ENCODE measurements at regions not wholly inside any gene's neighbourhood (a gene's known extent, or its start where the extent isn't known, plus 50 kb on each side); places are given as distances from the start of the nearest gene placed in this dataset.

DNA sequence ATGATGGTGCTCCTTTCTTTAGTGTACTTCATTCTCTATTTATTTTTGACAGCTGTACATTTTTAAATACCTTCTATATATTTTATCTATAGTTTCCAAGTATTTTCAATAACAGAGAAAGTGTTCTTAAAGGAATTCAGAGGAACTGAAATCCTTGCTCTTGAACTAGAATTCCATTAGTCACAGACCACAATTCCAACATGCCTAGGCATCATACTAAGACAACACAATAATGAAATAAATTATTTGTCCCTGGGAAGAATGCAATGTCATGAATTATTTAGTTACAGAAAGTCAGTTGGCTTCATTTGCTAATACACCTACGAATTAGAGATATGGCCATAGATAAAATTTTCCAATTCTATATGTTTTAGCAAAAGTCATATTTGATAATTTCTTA is 671.2 kb downstream of the EPHA7 start:
- no peak overlapping the region for H3K4me2 ChIP-seq (ENCODE audit: control insufficient read depth, insufficient read depth)
- CTCF ChIA-PET = interaction anchor here (0.7 kb wide), 1 partner anchor 928 kb away, joined by 3 read pairs; no protein-coding TSS in a partner anchor
- no peak overlapping the region for H3K9ac ChIP-seq (ENCODE audit: control insufficient read depth, insufficient read depth, low read length)
- H3K27ac ChIP-seq (ENCODE audit: control insufficient read depth, insufficient read depth) = no peak overlapping the region
- no peak for TF ChIP-seq CREM (IDR thresholded peaks at IDR 0.05; ENCODE audit: low read depth)
- 0% methylated on average over 1 of the region's 1 CpG for WGBS (ENCODE audit: insufficient coverage, insufficient replicate concordance, low lambda C conversion rate, missing lambda C conversion rate)
- no peak overlapping the region for H3K4me3 ChIP-seq
- H3K79me2 ChIP-seq (ENCODE audit: control insufficient read depth, insufficient read depth, low read length) = no peaks in the 10 kb centered on the region
- SMC1A ChIA-PET (ENCODE audit: uncharacterized antibody, unreplicated experiment) = interaction anchor here (0.7 to 1.2 kb wide), 2 partner anchors 9 to 11 kb away, joined by 3 read pairs; no protein-coding TSS in a partner anchor
- DNase-seq (ENCODE audit: low read depth, low spot score) = no peak
- no peaks in the 10 kb centered on the region for H3K36me3 ChIP-seq (ENCODE audit: control insufficient read depth in 2 of 2, insufficient read depth in 2 of 2, low read length in 1 of 2)
- no peaks in the 10 kb centered on the region for H3K4me1 ChIP-seq (ENCODE audit: control insufficient read depth, insufficient read depth, low read length)
- no peaks in the 10 kb centered on the region for H3K9me3 ChIP-seq (replicated peaks; ENCODE audit: control insufficient read depth, insufficient read depth, low read length)
- intact Hi-C loops (cut with micrococcal nuclease; ENCODE audit: unreplicated experiment) = no loop called here
- H4K20me1 ChIP-seq (ENCODE audit: control insufficient read depth, insufficient read depth) = no peaks in the 10 kb centered on the region
- BruUV-seq (replicated peaks) = no TSS peak
- in situ Hi-C loops (cut with MboI) = no loop called here
- H2AFZ ChIP-seq (ENCODE audit: control insufficient read depth, low read depth, low read length) = no peak overlapping the region
- H3K27me3 ChIP-seq (replicated peaks in 1 of 2; ENCODE audit: control insufficient read depth in 2 of 2, insufficient read depth in 2 of 2, low read length in 1 of 2) = no peaks in the 10 kb centered on the region
- RAD21 ChIA-PET (ENCODE audit: unreplicated experiment) = no interaction called here
- no peak for ATAC-seq
- no peak for FAIRE-seq
- POLR2A ChIA-PET = no interaction called here

DNA sequence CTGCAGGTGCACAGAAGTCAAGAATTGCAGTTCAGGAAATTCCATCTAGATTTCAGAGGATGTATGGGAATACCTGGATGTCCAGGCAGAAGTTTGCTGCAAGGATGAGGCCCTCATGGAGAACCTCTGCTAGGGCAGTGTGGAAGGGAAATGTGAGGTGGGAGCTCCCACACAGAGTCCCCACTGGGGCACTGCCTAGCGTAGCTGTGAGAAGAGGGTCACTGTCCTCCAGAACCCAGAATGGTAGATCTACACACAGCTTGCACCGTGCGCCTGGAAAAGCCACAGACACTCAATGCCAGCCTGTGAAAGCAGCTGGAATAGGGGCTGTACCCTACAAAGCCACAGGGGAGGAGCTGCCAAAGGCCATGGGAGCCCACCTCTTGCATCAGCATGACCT is 681.4 kb downstream of the EPHA7 start:
- POLR2A ChIA-PET = no interaction called here

More for the DNA sequence above, 681.4 kb downstream of the EPHA7 start:
- Histone ChIP-seq H4K20me1 (ENCODE audit: control insufficient read depth, insufficient read depth) (no peaks in the 10 kb centered on the region), H3K4me3 (no peak overlapping the region), H3K9me3 (replicated peaks; ENCODE audit: control insufficient read depth, insufficient read depth, low read length) (no peaks in the 10 kb centered on the region; the same call in 2 of the 3 replicates), H3K27me3 (replicated peaks in 1 of 2; ENCODE audit: control insufficient read depth in 2 of 2, insufficient read depth in 2 of 2, low read length in 1 of 2) (no peaks in the 10 kb centered on the region), H3K4me2 (ENCODE audit: control insufficient read depth, insufficient read depth) (no peak overlapping the region), H3K9ac (ENCODE audit: control insufficient read depth, insufficient read depth, low read length) (no peak overlapping the region), H2AFZ (ENCODE audit: control insufficient read depth, low read depth, low read length) (no peak overlapping the region), H3K79me2 (ENCODE audit: control insufficient read depth, insufficient read depth, low read length) (no peaks in the 10 kb centered on the region), H3K27ac (ENCODE audit: control insufficient read depth, insufficient read depth) (no peak overlapping the region), H3K36me3 (ENCODE audit: control insufficient read depth in 2 of 2, insufficient read depth in 2 of 2, low read length in 1 of 2) (no peaks in the 10 kb centered on the region), H3K4me1 (ENCODE audit: control insufficient read depth, insufficient read depth, low read length) (no peaks in the 10 kb centered on the region)
- DNase-seq (ENCODE audit: low read depth, low spot score) = no peak
- in situ Hi-C loops (cut with MboI) = no loop called here
- WGBS (ENCODE audit: insufficient coverage, insufficient replicate concordance, low lambda C conversion rate, missing lambda C conversion rate) = 36% methylated on average over 3 of the region's 3 CpGs
- TF ChIP-seq PAX8 (IDR thresholded peaks at IDR 0.05) (no peak), CBX3 (IDR thresholded peaks at IDR 0.05; ENCODE audit: borderline replicate concordance, low read depth) (no peak), HDAC2 (IDR thresholded peaks at IDR 0.05) (no peak), SUPT20H (IDR thresholded peaks at IDR 0.05; ENCODE audit: borderline replicate concordance, control insufficient read depth, low read depth, low read length) (no peak), CBX5 (IDR thresholded peaks at IDR 0.05; ENCODE audit: low read depth) (no peak), MXI1 (IDR thresholded peaks at IDR 0.05; ENCODE audit: low read depth, low read length) (no peak), ZNF207 (IDR thresholded peaks at IDR 0.05; ENCODE audit: borderline replicate concordance) (no peak)
- TF ChIP-seq, protein P1, sequence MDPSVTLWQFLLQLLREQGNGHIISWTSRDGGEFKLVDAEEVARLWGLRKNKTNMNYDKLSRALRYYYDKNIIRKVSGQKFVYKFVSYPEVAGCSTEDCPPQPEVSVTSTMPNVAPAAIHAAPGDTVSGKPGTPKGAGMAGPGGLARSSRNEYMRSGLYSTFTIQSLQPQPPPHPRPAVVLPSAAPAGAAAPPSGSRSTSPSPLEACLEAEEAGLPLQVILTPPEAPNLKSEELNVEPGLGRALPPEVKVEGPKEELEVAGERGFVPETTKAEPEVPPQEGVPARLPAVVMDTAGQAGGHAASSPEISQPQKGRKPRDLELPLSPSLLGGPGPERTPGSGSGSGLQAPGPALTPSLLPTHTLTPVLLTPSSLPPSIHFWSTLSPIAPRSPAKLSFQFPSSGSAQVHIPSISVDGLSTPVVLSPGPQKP (IDR thresholded peaks at IDR 0.05; ENCODE audit: low read depth, low read length) = no peak
- intact Hi-C loops (cut with micrococcal nuclease; ENCODE audit: unreplicated experiment) = no loop called here
- ChIA-PET RAD21 (ENCODE audit: unreplicated experiment) (no interaction called here), SMC1A (ENCODE audit: uncharacterized antibody, unreplicated experiment) (interaction anchor here (1.1 kb wide), 1 partner anchor 10 kb away, joined by 3 read pairs; no protein-coding TSS in a partner anchor), CTCF (no interaction called here)
- no peak for FAIRE-seq
- ATAC-seq = no peak
- no TSS peak for BruUV-seq (replicated peaks)

Measured in GM12878 (cell line).